ENCODE measurements at regions not wholly inside any gene's neighbourhood (a gene's known extent, or its start where the extent isn't known, plus 50 kb on each side); places are given as distances from the start of the nearest gene placed in this dataset.

DNA sequence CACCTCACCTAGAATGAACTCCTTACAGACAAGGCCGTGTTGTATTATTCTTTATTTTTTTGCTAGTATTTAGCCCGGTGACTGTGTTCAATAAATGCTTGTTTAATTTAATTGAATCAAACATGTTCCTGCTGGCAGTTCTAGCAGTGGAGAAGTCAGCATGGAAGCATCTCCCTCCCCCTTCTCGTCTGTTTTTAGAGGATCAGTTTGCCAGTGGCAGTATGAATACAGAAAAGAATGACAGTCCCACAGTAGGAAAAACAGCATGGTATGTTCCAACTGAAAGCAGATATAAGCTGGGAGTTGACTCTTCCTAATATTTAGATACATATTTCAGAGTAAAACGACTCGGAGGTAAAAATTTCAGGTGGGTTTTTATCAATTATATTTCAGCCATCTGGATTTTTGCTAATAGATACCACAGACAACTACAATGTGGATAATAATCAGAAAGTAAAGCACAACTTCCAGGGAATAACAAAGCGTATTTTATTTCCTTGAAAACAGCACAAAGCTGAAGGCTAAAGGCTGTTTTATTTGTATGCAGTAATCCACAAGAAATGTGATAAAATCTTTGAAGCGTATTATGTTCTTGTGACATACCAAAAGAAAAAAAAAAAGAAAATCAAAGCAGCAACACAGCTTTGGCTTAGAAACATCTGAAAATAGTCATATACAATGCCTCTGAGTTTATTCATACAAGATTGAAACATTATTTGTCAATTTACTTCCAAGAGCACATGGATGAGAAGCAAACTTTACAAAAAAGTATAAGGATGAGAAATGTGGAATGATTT, 244.5 kb upstream of the KCNMB2 start:
- Mint-ChIP-seq H3K36me3 (peaks cover 3% of the 10 kb centered on the region), H3K4me1 (no peaks in the 10 kb centered on the region), H3K27me3 (no peaks in the 10 kb centered on the region), H3K4me3 (no peak overlapping the region), H3K27ac (no peak overlapping the region), H3K9me3 (peaks cover 7% of the 10 kb centered on the region)
- no peak for DNase-seq

DNA sequence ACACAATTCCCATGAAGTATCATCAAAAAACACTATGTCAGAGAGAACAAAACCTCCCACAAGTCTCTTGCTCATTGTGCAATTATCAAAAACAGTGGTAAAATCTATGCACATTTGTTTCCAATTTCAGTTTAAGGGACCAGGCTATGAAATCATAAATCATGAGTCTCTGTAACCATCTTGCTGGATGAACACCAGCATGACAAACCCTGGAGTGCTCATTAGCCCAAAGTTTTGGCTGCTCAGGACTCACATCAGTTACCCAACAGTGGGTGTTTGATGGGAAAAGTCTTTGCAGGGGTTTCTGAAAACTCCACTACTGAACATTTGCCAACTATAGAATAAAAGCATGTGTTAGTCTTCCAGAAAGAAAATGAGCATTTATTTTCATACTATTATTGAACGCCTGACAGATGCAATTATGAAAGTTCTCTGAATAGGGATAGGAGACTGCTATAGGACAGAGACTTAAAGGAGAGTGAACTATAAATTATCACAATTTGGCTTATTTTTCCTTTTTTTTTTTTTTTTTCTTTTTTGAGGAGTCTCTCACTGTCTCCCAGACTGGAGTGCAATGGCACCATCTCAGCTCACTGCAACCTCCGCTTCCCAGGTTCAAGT, 240.8 kb upstream of the KCNMB2 start:
- no peaks in the 10 kb centered on the region for H3K9me3 Mint-ChIP-seq
- no peaks in the 10 kb centered on the region for H3K27me3 Mint-ChIP-seq
- no peak overlapping the region for H3K4me3 Mint-ChIP-seq
- no peaks in the 10 kb centered on the region for H3K4me1 Mint-ChIP-seq
- H3K36me3 Mint-ChIP-seq = no peaks in the 10 kb centered on the region
- H3K27ac Mint-ChIP-seq = no peak overlapping the region
- no peak for DNase-seq

- Mint-ChIP-seq H3K4me1 (no peaks in the 10 kb centered on the region), H3K4me3 (no peak overlapping the region), H3K27ac (no peak overlapping the region), H3K9me3 (no peaks in the 10 kb centered on the region), H3K27me3 (no peaks in the 10 kb centered on the region), H3K36me3 (no peaks in the 10 kb centered on the region)
- DNase-seq = no peak
Observed at GRCh38 chr3:178297199-178297598, 239.0 kb upstream of the KCNMB2 start.

DNA sequence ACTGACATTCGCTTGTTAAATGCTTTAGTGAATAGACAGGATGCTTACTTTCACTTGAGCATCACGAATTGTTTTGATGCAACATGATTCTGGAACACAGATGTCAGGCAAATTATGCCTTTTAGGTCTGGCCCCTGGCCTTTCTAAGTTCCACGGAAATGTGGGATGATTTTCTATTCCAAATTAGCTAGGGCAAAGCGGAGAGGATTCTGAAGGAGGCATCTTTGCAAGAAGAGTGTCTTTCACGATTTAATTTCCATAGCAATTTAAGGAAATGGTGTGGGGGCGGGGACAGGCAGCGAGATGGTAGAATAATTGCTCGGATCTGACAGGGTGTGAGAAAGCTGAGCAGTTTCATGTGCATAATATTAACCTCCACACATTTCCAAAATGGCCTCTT, 238.5 kb upstream of the KCNMB2 start:
- H3K27me3 Mint-ChIP-seq = no peaks in the 10 kb centered on the region
- no peak overlapping the region for H3K27ac Mint-ChIP-seq
- no peaks in the 10 kb centered on the region for H3K36me3 Mint-ChIP-seq
- H3K4me1 Mint-ChIP-seq = no peaks in the 10 kb centered on the region
- no peak overlapping the region for H3K4me3 Mint-ChIP-seq
- no peak for DNase-seq
- H3K9me3 Mint-ChIP-seq = no peaks in the 10 kb centered on the region

DNA sequence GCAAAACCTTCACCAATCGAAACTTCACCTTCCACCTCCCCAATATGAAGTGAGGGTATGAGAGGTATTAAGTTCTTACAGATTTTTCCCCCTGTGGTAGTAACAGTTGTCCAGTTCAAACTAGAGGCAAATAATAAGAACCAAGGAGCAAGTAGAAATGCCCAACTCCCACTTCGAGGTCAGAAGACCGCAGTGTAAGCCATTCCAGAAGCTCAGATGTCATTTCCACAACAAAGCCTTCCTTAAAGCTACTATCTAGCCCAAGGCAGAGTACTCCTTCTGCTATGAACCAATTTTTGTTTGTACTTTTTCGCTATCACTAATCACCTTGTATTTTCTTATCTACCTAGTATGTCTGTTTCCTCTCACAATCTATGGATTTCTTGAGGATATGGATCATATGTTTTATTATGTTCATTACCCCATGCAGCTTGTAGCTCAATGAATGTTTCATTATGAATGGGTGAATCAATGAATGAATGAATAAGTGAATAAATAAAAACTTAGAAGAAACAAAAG, 235.7 kb upstream of the KCNMB2 start:
- Mint-ChIP-seq H3K27ac (no peak overlapping the region), H3K27me3 (no peaks in the 10 kb centered on the region), H3K4me3 (no peak overlapping the region), H3K4me1 (no peaks in the 10 kb centered on the region), H3K36me3 (no peaks in the 10 kb centered on the region), H3K9me3 (no peaks in the 10 kb centered on the region)
- no peak for DNase-seq

DNA sequence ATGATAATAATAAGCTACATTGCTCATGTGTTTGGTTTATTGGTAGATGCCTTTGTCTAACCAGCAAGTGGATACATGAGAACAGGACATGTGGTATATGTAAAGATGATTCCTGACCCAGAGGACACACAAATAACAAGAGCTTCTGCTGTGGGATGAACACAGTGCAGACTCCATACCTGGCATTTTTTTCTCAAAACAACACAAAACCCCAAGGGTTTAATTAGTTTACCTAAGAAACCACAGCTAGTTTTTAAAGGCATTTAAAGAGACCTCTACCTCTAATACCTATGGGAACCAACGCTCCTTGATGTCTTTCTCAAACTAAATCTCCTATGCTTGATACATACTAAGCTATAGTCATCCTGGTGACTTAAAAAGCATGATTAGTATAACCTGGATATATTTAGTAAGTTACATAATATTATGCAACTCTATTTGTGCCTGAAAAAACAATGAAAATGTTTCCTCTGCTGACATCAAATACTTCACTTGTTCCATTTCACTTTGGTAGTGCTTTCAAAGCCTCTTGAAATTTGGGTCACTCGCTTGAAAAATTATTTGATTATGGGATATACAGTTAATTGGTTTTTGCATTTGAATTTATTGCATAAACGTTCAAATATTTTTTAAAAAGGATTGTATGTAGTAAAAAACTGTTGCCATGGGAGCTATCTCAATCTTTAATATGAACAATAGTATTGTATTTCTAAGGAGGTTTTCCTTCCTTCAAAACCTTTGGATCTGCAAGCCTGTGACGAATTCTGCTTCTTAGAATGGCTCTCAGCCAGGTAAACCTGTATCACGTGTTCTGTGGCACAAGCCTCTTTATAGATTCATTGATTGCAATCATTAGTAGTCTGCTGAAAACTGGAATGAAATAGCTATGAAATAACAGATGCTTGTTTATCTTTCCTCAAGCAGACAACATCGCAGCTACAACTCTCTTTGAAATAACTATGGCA, 233.0 kb upstream of the KCNMB2 start:
- no peaks in the 10 kb centered on the region for H3K36me3 Mint-ChIP-seq

GRCh38 chr3:178304758-178305467, 231.3 kb upstream of the KCNMB2 start:
- Mint-ChIP-seq H3K9me3 (no peaks in the 10 kb centered on the region), H3K4me3 (no peak overlapping the region), H3K27me3 (no peaks in the 10 kb centered on the region), H3K36me3 (no peaks in the 10 kb centered on the region), H3K4me1 (peaks cover 2% of the 10 kb centered on the region), H3K27ac (no peak overlapping the region)
- DNase-seq = no peak

More for the DNA sequence above, 233.0 kb upstream of the KCNMB2 start:
- Mint-ChIP-seq H3K4me3 (no peak overlapping the region), H3K4me1 (peaks cover 2% of the 10 kb centered on the region), H3K27ac (no peak overlapping the region), H3K9me3 (no peaks in the 10 kb centered on the region), H3K27me3 (no peaks in the 10 kb centered on the region)
- no peak for DNase-seq

DNA sequence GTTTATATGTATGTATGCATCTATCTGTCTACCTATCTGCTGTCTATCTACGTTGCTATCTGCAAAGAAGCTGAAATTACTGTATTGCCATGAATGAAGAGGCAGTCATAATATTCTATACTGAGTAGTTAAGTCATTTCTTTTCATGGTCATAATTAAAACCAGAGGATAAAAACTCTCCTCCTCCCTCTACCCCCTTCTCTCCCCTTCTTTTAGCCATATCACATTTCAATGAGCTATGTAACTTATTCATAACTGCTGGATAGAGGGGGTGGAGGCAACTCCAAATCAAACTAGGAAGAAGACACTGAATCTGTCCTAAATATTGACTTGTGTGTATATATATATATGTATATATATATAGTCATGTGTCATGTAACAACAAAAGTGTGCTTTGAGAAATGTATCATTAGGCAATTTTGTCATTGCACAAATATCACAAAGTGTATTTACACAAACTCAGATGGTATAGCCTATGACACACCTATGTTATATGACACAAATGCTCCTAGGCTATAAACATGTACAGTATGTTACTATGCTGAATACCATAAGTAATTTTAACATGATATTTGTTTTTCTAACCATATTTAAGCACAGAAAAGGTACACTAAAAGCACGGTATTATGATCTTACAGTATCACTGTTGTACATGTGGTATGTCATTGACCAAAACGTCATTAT, 229.7 kb upstream of the KCNMB2 start:
- Mint-ChIP-seq H3K27ac (no peak overlapping the region), H3K36me3 (no peaks in the 10 kb centered on the region)

DNA sequence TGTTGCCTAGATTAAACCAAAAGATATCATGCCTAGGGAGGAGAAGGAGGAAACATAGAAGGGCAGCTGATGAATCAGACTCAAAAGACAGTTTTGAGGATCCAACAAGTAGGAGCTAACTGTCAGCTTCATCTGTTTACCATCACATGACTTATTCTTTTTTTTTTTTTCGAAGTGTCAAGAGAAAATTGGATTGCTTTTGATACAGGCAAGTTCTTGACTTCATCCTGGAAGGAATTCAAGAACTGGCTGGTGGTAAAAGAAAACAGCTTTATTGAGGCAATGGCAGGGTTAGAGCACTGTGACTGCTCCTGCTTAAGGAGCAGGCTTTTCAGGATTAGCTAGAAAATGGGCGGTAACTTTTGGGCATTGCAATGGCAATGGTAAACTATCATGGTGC, 227.5 kb upstream of the KCNMB2 start:
- Mint-ChIP-seq H3K4me1 (peaks cover 2% of the 10 kb centered on the region), H3K27me3 (no peaks in the 10 kb centered on the region), H3K27ac (no peak overlapping the region), H3K4me3 (no peak overlapping the region), H3K36me3 (no peaks in the 10 kb centered on the region), H3K9me3 (no peaks in the 10 kb centered on the region)
- DNase-seq = no peak

More for the DNA sequence above, 229.7 kb upstream of the KCNMB2 start:
- H3K9me3 Mint-ChIP-seq = no peaks in the 10 kb centered on the region
- H3K27me3 Mint-ChIP-seq = no peaks in the 10 kb centered on the region
- H3K4me1 Mint-ChIP-seq = peaks cover 2% of the 10 kb centered on the region
- no peak overlapping the region for H3K4me3 Mint-ChIP-seq
- DNase-seq = no peak

- Mint-ChIP-seq H3K36me3 (no peaks in the 10 kb centered on the region), H3K4me1 (peaks cover 2% of the 10 kb centered on the region), H3K9me3 (no peaks in the 10 kb centered on the region)
Observed at GRCh38 chr3:178310949-178311348, 225.3 kb upstream of the KCNMB2 start.

DNA sequence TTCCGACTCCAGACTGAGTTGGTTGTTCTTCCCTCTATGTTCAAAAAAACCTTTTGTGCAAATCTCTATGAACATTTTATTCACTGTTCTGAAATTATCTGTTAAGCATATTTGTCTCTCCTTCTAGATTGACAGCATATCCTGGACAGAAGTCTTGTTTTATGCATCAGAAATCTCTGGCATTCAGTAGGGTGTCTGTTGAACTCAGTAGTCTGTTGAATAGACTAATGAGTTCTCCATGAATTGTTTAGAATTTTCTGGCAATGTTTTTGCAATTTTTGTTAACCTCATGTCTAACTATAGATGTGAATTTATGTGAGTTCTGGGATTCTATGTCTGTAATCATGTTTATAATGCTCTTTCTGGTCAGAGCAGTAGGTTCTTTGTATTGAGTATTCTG, 222.5 kb upstream of the KCNMB2 start:
- H3K4me3 Mint-ChIP-seq = no peak overlapping the region

More at GRCh38 chr3:178310949-178311348, 225.3 kb upstream of the KCNMB2 start:
- Mint-ChIP-seq H3K27me3 (no peaks in the 10 kb centered on the region), H3K27ac (no peak overlapping the region), H3K4me3 (no peak overlapping the region)
- no peak for DNase-seq

GRCh38 chr3:178318340-178318739, 217.9 kb upstream of the KCNMB2 start:
- H3K36me3 Mint-ChIP-seq = no peaks in the 10 kb centered on the region
- no peak overlapping the region for H3K27ac Mint-ChIP-seq
- no peaks in the 10 kb centered on the region for H3K27me3 Mint-ChIP-seq
- DNase-seq = no peak
- H3K4me1 Mint-ChIP-seq = no peaks in the 10 kb centered on the region
- H3K9me3 Mint-ChIP-seq = no peaks in the 10 kb centered on the region
- no peak overlapping the region for H3K4me3 Mint-ChIP-seq

More for the DNA sequence above, 222.5 kb upstream of the KCNMB2 start:
- H3K27ac Mint-ChIP-seq = no peak overlapping the region
- H3K4me1 Mint-ChIP-seq = no peaks in the 10 kb centered on the region
- H3K9me3 Mint-ChIP-seq = no peaks in the 10 kb centered on the region
- DNase-seq = no peak
- no peaks in the 10 kb centered on the region for H3K36me3 Mint-ChIP-seq
- no peaks in the 10 kb centered on the region for H3K27me3 Mint-ChIP-seq

GRCh38 chr3:178318941-178319816, 217.1 kb upstream of the KCNMB2 start:
- H3K36me3 Mint-ChIP-seq = no peaks in the 10 kb centered on the region

More at GRCh38 chr3:178318941-178319816, 217.1 kb upstream of the KCNMB2 start:
- H3K9me3 Mint-ChIP-seq = no peaks in the 10 kb centered on the region
- no peaks in the 10 kb centered on the region for H3K4me1 Mint-ChIP-seq
- H3K27ac Mint-ChIP-seq = no peak overlapping the region
- no peaks in the 10 kb centered on the region for H3K27me3 Mint-ChIP-seq
- no peak overlapping the region for H3K4me3 Mint-ChIP-seq
- DNase-seq = no peak
